A549 (cell line): ENCODE measurements at regions not wholly inside any gene's neighbourhood (a gene's known extent, or its start where the extent isn't known, plus 50 kb on each side); places are given as distances from the start of the nearest gene placed in this dataset.
A peak's percentile ranks its signal among the peaks of the same experiment; 100 is the strongest.

Experiments used
- ATAC-seq, 2 experiments: fragments of 200-7000 bp in 1 of 2; fragments of >200 bp in 1 of 2; cut with Nextera tagmentation in 1 of 2; cut with Tn5 transposase in 1 of 2; 3 replicates each; pipeline versions ENCODE4 v1.8.0 to v1.9.1; 2018 to 2020; ENCODE audit warnings: mild to moderate bottlenecking in 1 of 2, moderate library complexity in 1 of 2
- CTCF ChIA-PET: fragments of 300-600 bp; sonication (Branson Sonifier 250); formaldehyde crosslinking; extraction: SDS; loops from one replicate; lab custom pipeline; 2021; ENCODE audit warnings: antibody characterized with exemption, inconsistent platforms; lab: Yijun Ruan, JAX
- POLR2A ChIA-PET: fragments of 350-600 bp; formaldehyde crosslinking; extraction: SDS; loops from one replicate; lab custom pipeline; 2021; ENCODE audit warnings: antibody characterized with exemption, inconsistent platforms; lab: Yijun Ruan, JAX
- DNase-seq, 2 experiments: peaks; one replicate each; pipeline versions ENCODE4 v3.0.0 to v3.0.0-alpha.2; 2011 to 2016; ENCODE audit warnings: low read depth in 1 of 2, low spot score in 1 of 2
- FAIRE-seq: peaks from 2 replicates; lab custom pipeline; 2011; peaks lifted over from hg19 to GRCh38; lab: Jason Lieb, UNC
- H3K27ac ChIP-seq, 2 experiments: fragments of >200 bp; sonication (Bioruptor Twin); formaldehyde crosslinking; 3 replicates each; pipeline ENCODE4 v1.5.1; 2016 to 2017
- H3K4me1 ChIP-seq: fragments of >200 bp; sonication (Bioruptor Twin); formaldehyde crosslinking; 3 replicates; pipeline ENCODE4 v1.6.1; 2016
- H3K4me2 ChIP-seq: fragments of >200 bp; sonication (Bioruptor Twin); formaldehyde crosslinking; 3 replicates; pipeline ENCODE4 v1.6.1; 2016
- H3K4me3 ChIP-seq: fragments of >200 bp; sonication (Bioruptor Twin); formaldehyde crosslinking; 3 replicates; pipeline ENCODE4 v1.5.1; 2016
- H3K9me3 ChIP-seq: fragments of >200 bp; sonication (Bioruptor Twin); formaldehyde crosslinking; 3 replicates; pipeline ENCODE4 v1.6.1; 2016
- BHLHE40 ChIP-seq: IDR thresholded peaks from 2 replicates; pipeline ENCODE4 v1.6.1; 2012; ENCODE audit warnings: low read depth, low read length, inconsistent platforms
- CBX2 ChIP-seq: fragments of 200-600 bp; sonication (generic); IDR thresholded peaks from 2 replicates; pipeline ENCODE4 v1.6.1; 2016; ENCODE audit warnings: low read depth, mild to moderate bottlenecking, borderline replicate concordance
- CHD4 ChIP-seq: fragments of 200-600 bp; sonication (generic); IDR thresholded peaks from 2 replicates; pipeline ENCODE4 v1.6.1; 2016; ENCODE audit warnings: antibody characterized with exemption, mild to moderate bottlenecking, borderline replicate concordance
- EHF ChIP-seq: fragments of 250-450 bp; sonication (Bioruptor Pico); IDR thresholded peaks from 2 replicates; pipeline ENCODE4 v1.5.0; 2020; ENCODE audit warnings: mild to moderate bottlenecking
- EHMT2 ChIP-seq: fragments of 200-600 bp; sonication (generic); IDR thresholded peaks from 2 replicates; pipeline ENCODE4 v1.6.1; 2016; ENCODE audit warnings: antibody characterized with exemption, low read depth, mild to moderate bottlenecking, moderate library complexity
- FOSB ChIP-seq: fragments of 250-450 bp; sonication (Bioruptor Pico); IDR thresholded peaks from 2 replicates; pipeline ENCODE4 v1.5.0; 2020; ENCODE audit warnings: mild to moderate bottlenecking, moderate library complexity
- HDAC2 ChIP-seq: fragments of 200-600 bp; sonication (generic); IDR thresholded peaks from 2 replicates; pipeline ENCODE4 v1.6.1; 2016
- KDM1A ChIP-seq: fragments of 200-600 bp; sonication (generic); IDR thresholded peaks from 2 replicates; pipeline ENCODE4 v1.6.1; 2016; ENCODE audit warnings: low read depth, mild to moderate bottlenecking
- KDM5A ChIP-seq: fragments of 200-600 bp; sonication (generic); IDR thresholded peaks from 2 replicates; pipeline ENCODE4 v1.6.1; 2016; ENCODE audit warnings: antibody characterized with exemption, mild to moderate bottlenecking
- MAFK ChIP-seq: fragments of 450-650 bp; IDR thresholded peaks from 2 replicates; pipeline ENCODE4 v1.6.1; 2014; ENCODE audit not compliant: partially characterized antibody
- MAZ ChIP-seq: fragments of 150-350 bp; IDR thresholded peaks from 2 replicates; pipeline ENCODE4 v1.6.1; 2014; ENCODE audit warnings: antibody characterized with exemption, low read depth, low read length, borderline replicate concordance
- NPAS2 ChIP-seq: fragments of 250-450 bp; sonication (Bioruptor Pico); IDR thresholded peaks from 2 replicates; pipeline ENCODE4 v1.8.0; 2022; ENCODE audit warnings: mild to moderate bottlenecking, moderate library complexity, borderline replicate concordance
- NR3C1 ChIP-seq: fragments of >200 bp; sonication (Bioruptor Twin); formaldehyde crosslinking; IDR thresholded peaks from 3 replicates; pipeline ENCODE4 v1.6.1; 2017
- POLR2AphosphoS2 ChIP-seq: conservative IDR thresholded peaks from 2 replicates; pipeline ENCODE4 v1.6.1; 2012; ENCODE audit warnings: low read length, improper control_type of control experiment, inconsistent platforms
- RCOR1 ChIP-seq: fragments of 150-350 bp; IDR thresholded peaks from 2 replicates; pipeline ENCODE4 v1.6.1; 2014; ENCODE audit warnings: antibody characterized with exemption, low read length, low read depth
- RFX5 ChIP-seq: fragments of 450-650 bp; IDR thresholded peaks from 2 replicates; pipeline ENCODE4 v1.7.1; 2014; ENCODE audit warnings: antibody characterized with exemption, mild to moderate bottlenecking, moderate library complexity
- RNF2 ChIP-seq: fragments of 200-600 bp; sonication (generic); IDR thresholded peaks from 2 replicates; pipeline ENCODE4 v1.6.1; 2016; ENCODE audit warnings: low read depth, mild to moderate bottlenecking, antibody characterized with exemption, moderate library complexity, borderline replicate concordance
- ZFP36 ChIP-seq: fragments of 450-650 bp; IDR thresholded peaks from 2 replicates; pipeline ENCODE4 v1.6.1; 2014; ENCODE audit warnings: borderline replicate concordance; ENCODE audit not compliant: partially characterized antibody
- WGBS: methylation state at CpG from one replicate; pipeline ENCODE4 v1.1.6; 2017; ENCODE audit errors: missing lambda C conversion rate; 5-methylcytosine and 5-hydroxymethylcytosine counted together
- TF ChIP-seq, protein P1 (sequence below): fragments of 250-450 bp; sonication (Bioruptor Pico); IDR thresholded peaks from 2 replicates; pipeline ENCODE4 v1.5.0; 2020; ENCODE audit warnings: low read depth, mild to moderate bottlenecking, moderate library complexity
- TF ChIP-seq, protein P2 (sequence below): fragments of 150-350 bp; IDR thresholded peaks from 2 replicates; pipeline ENCODE4 v1.6.1; 2014; ENCODE audit warnings: low read depth, mild to moderate bottlenecking, low read length
- TF ChIP-seq, protein P3 (sequence below): fragments of 450-650 bp; IDR thresholded peaks from 2 replicates; pipeline ENCODE4 v1.6.1; 2014; ENCODE audit warnings: antibody characterized with exemption
- TF ChIP-seq, protein P4 (sequence below): IDR thresholded peaks from 2 replicates; pipeline ENCODE4 v1.6.1; 2012; ENCODE audit warnings: low read depth, borderline replicate concordance
- TF ChIP-seq, protein P5 (sequence below): fragments of >200 bp; sonication (Bioruptor Twin); formaldehyde crosslinking; IDR thresholded peaks from 3 replicates; pipeline ENCODE4 v1.6.1; 2016
- TF ChIP-seq, protein P6 (sequence below): IDR thresholded peaks from 2 replicates; pipeline ENCODE4 v1.6.1; 2012
- TF ChIP-seq, protein P7 (sequence below): fragments of >200 bp; sonication (Bioruptor Twin); formaldehyde crosslinking; IDR thresholded peaks from 3 replicates; pipeline ENCODE4 v1.5.1; 2016
- TF ChIP-seq, protein P8 (sequence below): fragments of >200 bp; sonication (Bioruptor Twin); formaldehyde crosslinking; IDR thresholded peaks from 2 replicates; pipeline ENCODE4 v1.6.1; 2016

DNA sequence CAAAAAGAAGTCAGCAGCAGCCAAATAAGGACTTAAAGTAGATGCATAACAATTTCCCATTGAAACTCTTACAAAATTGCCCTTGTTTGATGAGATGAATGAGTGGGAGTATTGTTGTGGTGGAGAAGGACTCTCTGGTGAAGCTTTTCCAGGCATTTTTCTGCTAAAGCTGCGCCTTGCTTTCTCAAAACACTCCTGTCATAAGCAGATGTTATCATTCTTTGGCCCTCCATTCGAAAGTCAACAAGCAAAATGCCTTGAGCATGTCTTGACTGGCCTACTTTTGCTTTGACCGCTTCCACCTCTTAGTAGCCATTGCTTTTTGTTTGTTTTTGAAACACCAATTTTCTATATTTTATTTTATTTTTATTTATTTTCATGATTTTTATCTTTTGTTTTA is 340.9 kb upstream of the FGF13 start:
- ATAC-seq (no peak), FAIRE-seq (peak; percentile 7), DNase-seq (no peak)
- Histone ChIP-seq H3K4me1 (no peaks in the 10 kb centered on the region), H3K27ac (no peak overlapping the region), H3K4me2 (no peak overlapping the region), H3K4me3 (no peak overlapping the region), H3K9me3 (no peaks in the 10 kb centered on the region)
- TF ChIP-seq MAFK, result no peak
- TF ChIP-seq MAZ, result no peak
- no peak for TF ChIP-seq ZFP36
- TF ChIP-seq, protein P1, sequence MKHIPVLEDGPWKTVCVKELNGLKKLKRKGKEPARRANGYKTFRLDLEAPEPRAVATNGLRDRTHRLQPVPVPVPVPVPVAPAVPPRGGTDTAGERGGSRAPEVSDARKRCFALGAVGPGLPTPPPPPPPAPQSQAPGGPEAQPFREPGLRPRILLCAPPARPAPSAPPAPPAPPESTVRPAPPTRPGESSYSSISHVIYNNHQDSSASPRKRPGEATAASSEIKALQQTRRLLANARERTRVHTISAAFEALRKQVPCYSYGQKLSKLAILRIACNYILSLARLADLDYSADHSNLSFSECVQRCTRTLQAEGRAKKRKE (CRISPR knock-in tag), result no peak
- TF ChIP-seq, protein P2, sequence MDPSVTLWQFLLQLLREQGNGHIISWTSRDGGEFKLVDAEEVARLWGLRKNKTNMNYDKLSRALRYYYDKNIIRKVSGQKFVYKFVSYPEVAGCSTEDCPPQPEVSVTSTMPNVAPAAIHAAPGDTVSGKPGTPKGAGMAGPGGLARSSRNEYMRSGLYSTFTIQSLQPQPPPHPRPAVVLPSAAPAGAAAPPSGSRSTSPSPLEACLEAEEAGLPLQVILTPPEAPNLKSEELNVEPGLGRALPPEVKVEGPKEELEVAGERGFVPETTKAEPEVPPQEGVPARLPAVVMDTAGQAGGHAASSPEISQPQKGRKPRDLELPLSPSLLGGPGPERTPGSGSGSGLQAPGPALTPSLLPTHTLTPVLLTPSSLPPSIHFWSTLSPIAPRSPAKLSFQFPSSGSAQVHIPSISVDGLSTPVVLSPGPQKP, result no peak
- TF ChIP-seq EHF, result no peak
- no peak for TF ChIP-seq FOSB (CRISPR knock-in tag)
- TF ChIP-seq RFX5, result no peak
- TF ChIP-seq RNF2, result no peak
- TF ChIP-seq NR3C1, result no peak
- no peak for TF ChIP-seq KDM1A
- TF ChIP-seq EHMT2, result no peak
- ChIA-PET CTCF (no interaction called here), POLR2A (no interaction called here)
- WGBS, result 1% methylated on average over 3 of the region's 3 CpGs

DNA sequence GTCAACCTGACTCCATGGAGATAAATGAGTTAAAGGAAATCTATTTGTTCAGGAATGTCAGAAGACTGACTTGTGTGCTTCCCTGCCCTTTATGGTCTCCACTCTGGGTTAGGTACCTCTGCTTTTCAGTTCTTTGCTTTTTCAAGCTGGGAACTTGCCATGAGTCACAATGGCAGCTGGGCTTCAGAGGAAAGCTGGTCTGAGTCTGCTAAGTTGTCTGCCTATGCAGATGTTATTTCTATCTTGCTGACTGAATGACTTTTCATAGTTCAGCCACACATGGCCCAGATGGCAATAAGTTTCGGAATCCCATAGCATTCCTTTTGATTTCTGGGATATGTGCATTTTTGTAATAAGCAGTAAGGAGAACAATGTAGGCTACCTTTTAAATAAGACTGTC is 337.9 kb upstream of the FGF13 start:
- no peak overlapping the region for H3K27ac ChIP-seq
- TF ChIP-seq, protein P3, sequence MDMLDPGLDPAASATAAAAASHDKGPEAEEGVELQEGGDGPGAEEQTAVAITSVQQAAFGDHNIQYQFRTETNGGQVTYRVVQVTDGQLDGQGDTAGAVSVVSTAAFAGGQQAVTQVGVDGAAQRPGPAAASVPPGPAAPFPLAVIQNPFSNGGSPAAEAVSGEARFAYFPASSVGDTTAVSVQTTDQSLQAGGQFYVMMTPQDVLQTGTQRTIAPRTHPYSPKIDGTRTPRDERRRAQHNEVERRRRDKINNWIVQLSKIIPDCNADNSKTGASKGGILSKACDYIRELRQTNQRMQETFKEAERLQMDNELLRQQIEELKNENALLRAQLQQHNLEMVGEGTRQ, result no peak
- TF ChIP-seq CHD4, result no peak
- no peak for TF ChIP-seq CBX2
- TF ChIP-seq, protein P4, sequence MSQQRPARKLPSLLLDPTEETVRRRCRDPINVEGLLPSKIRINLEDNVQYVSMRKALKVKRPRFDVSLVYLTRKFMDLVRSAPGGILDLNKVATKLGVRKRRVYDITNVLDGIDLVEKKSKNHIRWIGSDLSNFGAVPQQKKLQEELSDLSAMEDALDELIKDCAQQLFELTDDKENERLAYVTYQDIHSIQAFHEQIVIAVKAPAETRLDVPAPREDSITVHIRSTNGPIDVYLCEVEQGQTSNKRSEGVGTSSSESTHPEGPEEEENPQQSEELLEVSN, result no peak
- TF ChIP-seq RNF2, result no peak
- no peak for TF ChIP-seq BHLHE40
- TF ChIP-seq, protein P1 (CRISPR knock-in tag), result no peak
- no peak for TF ChIP-seq EHF
- TF ChIP-seq, protein P5, sequence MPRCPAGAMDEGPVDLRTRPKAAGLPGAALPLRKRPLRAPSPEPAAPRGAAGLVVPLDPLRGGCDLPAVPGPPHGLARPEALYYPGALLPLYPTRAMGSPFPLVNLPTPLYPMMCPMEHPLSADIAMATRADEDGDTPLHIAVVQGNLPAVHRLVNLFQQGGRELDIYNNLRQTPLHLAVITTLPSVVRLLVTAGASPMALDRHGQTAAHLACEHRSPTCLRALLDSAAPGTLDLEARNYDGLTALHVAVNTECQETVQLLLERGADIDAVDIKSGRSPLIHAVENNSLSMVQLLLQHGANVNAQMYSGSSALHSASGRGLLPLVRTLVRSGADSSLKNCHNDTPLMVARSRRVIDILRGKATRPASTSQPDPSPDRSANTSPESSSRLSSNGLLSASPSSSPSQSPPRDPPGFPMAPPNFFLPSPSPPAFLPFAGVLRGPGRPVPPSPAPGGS, result no peak
- no peak for TF ChIP-seq HDAC2
- no peak for TF ChIP-seq POLR2AphosphoS2
- TF ChIP-seq, protein P6, sequence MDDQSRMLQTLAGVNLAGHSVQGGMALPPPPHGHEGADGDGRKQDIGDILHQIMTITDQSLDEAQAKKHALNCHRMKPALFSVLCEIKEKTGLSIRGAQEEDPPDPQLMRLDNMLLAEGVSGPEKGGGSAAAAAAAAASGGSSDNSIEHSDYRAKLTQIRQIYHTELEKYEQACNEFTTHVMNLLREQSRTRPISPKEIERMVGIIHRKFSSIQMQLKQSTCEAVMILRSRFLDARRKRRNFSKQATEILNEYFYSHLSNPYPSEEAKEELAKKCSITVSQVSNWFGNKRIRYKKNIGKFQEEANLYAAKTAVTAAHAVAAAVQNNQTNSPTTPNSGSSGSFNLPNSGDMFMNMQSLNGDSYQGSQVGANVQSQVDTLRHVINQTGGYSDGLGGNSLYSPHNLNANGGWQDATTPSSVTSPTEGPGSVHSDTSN, result no peak
- TF ChIP-seq, protein P7, sequence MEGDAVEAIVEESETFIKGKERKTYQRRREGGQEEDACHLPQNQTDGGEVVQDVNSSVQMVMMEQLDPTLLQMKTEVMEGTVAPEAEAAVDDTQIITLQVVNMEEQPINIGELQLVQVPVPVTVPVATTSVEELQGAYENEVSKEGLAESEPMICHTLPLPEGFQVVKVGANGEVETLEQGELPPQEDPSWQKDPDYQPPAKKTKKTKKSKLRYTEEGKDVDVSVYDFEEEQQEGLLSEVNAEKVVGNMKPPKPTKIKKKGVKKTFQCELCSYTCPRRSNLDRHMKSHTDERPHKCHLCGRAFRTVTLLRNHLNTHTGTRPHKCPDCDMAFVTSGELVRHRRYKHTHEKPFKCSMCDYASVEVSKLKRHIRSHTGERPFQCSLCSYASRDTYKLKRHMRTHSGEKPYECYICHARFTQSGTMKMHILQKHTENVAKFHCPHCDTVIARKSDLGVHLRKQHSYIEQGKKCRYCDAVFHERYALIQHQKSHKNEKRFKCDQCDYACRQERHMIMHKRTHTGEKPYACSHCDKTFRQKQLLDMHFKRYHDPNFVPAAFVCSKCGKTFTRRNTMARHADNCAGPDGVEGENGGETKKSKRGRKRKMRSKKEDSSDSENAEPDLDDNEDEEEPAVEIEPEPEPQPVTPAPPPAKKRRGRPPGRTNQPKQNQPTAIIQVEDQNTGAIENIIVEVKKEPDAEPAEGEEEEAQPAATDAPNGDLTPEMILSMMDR, result no peak
- no peak for TF ChIP-seq NPAS2 (CRISPR knock-in tag)
- TF ChIP-seq RCOR1, result no peak
- TF ChIP-seq, protein P8, sequence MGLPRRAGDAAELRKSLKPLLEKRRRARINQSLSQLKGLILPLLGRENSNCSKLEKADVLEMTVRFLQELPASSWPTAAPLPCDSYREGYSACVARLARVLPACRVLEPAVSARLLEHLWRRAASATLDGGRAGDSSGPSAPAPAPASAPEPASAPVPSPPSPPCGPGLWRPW, result no peak
- TF ChIP-seq KDM5A, result no peak
- no peak overlapping the region for H3K4me3 ChIP-seq
- DNase-seq (no peak), ATAC-seq (no peak), FAIRE-seq (no peak)
- H3K4me2 ChIP-seq, result no peak overlapping the region
- WGBS, result 0% methylated on average over 1 of the region's 1 CpG
- no peaks in the 10 kb centered on the region for H3K9me3 ChIP-seq
- ChIA-PET POLR2A (no interaction called here), CTCF (no interaction called here)
- no peaks in the 10 kb centered on the region for H3K4me1 ChIP-seq
